HUDEP-2 (cell line): ENCODE measurements at regions not wholly inside any gene's neighbourhood (a gene's known extent, or its start where the extent isn't known, plus 50 kb on each side); places are given as distances from the start of the nearest gene placed in this dataset.

ENCODE experiments used
- DNase-seq, 76 experiments: peaks; one replicate each; lab custom pipeline; 2025; ENCODE audit not compliant: unreplicated experiment in 76 of 76; lab: John Stamatoyannopoulos, UW

DNA sequence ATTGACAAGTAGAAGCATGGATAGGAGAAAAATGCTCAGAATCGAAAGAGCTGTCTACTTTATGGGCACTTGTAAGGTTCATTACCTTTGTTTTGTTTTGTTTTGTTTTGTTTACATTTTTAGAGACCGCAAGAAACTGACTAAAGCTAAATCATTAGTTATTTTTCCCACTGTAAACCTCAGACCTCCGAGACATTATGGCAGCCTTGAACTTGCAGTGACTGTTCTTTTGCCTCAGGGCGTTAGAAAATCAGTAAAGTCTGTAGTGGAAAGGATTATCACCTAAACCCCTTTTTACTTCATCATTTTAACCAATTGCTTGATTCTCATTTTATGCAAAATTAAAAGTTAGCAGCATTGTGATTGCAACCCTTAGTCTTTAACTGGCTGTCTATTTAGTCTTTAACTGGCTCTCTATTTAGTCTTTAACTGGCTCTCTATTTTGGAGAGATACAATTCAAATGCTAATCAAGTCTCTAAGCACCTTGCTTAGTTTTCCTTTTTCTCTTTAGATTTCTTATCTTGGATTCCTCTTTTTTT lies 383.3 kb upstream of the ROBO2 start:
- DNase-seq: no peak

DNA sequence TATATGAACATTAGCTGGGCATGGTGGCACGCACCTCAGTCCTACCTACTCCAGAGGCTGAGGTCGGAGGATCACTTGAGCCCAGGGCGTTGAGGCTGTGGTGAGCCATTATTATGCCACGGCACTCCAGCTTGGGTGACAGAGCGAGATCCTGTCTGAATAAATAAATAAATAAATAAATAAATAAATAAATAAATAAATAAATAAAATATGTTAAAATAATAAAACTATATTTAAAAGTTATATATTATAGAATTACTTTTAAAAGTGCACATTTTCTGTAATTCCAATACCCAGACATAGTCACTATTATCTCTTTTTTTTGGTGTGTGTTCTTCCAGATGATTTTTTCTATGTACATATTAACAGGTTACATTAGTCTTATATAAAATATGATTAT lies 382.0 kb upstream of the ROBO2 start:
- DNase-seq: no peak

DNA sequence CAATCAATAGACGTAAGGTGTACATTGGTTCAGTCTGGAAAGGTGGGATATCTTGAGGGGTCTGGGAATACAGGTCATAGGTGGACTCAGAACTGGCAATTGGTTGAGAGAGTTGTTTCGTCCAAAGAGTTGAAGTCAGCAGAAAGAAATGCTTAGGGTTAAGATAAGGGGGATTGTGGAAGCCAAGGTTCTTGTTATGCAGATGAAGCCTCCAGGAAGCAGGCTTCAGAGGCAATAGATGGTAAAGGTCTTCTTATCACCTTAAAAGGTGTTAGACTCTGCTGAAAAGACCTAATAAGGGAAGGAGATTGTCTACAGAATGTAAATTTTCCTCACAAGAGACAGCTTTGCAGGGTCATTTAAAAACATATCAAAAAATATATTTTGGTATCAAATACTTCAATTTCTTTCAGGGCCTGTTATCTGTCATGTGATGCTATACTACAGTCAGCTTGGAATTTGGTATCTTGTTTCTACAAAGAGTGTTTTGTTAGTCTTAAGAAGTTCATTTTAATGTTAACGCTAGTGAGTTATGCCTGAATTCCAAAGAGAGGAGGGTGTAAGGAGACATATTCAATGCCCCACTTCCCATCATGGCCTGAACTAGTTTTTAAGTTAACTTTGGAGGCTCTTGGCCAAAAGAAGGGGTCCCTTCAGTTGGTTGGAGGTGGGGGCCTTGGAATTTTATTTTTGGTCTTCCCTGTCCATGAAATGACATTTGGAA lies 378.2 kb upstream of the ROBO2 start:
- DNase-seq: no peak

DNA sequence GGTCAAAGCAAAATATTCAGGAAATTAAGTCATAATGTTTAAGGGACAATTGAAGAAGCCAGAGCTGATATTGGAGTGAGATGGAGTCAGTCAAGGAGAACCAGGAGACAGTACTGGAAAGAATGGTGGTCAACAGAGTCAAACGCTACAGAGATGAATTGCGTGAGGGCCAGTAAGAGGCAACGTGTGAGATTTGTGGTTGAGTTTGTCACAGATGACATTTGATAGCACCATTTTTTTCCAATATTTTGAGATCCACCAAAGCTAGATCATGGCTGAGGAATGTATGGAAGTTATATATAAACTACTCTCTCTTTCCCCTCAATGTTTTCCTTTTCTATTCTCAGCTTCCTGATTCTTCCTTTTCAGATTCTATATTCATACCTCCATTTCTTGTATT lies 375.1 kb upstream of the ROBO2 start:
- DNase-seq: no peak

DNA sequence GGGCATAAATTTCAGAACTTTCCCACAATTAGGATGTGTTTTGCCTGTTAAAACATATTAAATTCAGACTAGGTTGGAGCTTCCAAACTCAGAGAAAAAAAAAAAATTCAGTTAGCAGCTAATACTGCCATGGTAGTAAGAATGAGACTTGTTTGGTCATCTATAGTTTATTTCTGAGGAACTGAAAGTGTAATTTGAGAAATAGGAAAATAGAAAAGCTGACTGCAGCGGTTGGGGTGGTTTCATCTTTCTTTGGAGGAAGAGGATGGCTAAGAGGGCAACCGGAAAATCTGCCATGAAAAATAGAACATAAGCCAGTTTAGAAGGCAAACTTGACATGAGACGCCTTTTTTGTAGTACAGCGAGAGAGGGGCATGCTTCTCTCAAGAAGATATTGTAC lies 371.2 kb upstream of the ROBO2 start:
- no peak for DNase-seq

DNA sequence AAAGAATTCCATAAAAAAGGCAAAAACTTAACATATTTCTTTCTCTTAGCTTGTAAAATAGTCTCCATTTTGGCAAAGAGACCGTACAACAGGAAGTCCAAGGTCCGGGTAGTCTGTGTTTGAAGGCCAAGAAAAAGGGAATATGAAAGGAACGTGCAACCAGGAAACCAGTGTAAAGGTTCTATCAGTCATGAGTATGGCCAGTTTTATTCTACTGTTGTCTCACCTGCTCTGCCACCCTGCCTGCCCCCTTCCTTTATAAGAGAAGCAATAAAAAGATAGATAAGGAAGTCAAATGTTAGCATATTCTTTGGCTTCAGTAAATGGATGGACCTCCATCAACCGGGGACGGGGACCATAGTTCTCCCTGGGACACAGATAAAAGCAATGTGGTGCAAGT lies 370.6 kb upstream of the ROBO2 start:
- DNase-seq: no peak

DNA sequence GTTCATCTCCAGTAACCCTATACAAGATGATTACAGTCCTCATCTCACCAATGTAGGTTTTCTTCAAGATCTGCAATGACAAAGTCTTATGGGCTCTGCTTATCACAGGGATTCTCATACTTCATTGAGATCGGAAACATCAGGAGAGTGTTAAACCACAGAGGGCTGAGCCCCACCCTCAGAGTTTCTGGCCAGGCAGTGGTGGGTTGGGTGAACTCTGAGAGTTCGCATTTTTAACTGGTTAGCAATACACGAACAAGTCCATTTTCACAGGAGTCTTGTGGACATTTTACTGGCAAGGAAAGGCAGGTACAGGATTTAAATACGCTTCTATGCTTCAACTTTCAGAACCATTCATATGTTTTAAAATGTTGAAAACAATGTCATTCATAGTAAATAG lies 366.7 kb upstream of the ROBO2 start:
- no peak for DNase-seq

DNA sequence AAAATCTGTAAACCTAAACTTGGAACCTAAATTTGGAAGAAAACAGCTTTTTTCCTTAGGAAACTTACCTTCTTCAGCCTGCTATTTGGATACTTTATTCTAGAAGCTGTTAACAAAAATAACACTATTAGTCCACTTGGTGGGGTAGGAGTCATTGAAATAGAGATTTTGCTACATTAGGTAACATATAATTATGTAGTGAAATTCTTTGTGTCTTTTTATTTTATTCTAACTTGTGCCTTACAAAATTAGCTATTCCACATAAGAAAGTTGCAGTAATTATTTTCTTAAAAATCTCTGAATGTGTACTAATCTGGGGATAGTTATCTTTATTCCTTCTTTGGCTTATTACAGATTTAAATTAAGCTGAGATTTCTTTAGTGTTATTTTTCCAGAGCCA lies 360.4 kb upstream of the ROBO2 start:
- DNase-seq: no peak

DNA sequence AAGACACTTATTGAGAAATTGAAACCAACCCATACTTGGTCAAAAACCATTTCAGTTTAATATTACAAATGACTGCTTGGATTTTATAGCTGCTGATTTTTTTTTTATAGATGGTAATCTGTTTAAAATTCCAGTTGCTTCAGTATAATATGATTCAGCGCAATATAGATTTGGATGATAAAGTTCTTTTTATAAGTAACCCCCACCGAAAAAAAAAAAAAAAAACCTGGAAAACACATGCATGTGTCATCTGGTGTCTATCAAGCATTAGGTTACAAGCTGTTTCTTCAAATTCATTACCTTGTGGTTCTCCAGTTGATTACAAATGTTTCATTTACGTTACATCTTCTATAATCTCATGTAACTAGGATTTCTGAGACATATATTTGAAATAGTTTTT lies 356.6 kb upstream of the ROBO2 start:
- no peak for DNase-seq

DNA sequence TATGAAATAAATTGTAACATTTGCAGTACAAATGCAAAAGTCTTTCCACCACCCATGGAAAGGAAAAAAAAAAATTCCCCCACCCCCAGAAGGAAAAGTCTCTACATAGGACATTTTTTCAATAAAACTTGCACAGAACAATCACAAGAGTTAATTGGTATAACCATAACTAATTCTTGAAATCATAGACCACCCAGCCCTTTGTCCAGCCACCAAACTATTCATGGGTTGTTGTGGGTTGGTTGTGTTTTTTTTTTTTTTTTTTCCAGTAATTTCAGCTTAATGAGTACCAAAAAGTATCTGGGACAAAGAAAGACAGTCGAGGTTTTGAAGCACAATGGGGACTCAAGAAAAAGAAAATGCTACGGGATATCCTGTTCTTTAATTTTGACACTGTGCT lies 355.0 kb upstream of the ROBO2 start:
- DNase-seq: no peak

DNA sequence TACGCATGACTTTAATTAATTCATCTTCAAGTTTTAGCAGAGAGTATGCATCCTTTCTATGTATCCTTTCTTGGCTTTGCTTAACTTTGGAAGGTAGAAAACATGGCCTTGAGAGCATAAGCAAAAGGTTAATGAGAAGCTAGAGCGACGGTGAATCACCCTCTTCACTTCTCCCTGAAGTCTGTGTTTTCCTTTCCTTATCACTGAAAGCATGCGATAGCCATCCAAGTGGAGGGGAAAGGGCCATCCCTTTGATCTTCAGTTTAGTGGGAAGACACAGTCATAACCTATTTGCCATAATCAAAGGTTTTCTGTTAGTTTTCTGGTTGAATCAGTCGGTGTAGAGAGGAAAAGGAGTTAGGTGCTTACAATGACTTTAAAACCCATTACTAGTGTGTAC lies 354.0 kb upstream of the ROBO2 start:
- DNase-seq: no peak

DNA sequence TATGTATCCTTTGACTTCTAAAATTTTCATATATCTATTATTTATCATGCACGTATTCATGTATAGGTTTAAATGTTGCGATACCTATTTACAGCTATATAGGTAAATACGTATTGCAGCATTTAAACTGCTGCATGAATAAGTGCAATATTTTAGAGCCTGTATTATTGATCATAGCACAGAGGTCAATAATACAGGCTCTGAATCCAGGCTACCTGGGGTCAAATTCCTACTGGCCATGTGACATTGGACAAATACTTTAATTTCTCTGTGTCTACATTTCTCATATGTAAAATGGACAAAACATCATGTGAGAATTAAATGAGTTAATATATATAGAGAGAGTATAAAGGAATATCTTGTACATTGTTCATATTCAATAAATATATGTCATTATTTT lies 352.9 kb upstream of the ROBO2 start:
- no peak for DNase-seq

DNA sequence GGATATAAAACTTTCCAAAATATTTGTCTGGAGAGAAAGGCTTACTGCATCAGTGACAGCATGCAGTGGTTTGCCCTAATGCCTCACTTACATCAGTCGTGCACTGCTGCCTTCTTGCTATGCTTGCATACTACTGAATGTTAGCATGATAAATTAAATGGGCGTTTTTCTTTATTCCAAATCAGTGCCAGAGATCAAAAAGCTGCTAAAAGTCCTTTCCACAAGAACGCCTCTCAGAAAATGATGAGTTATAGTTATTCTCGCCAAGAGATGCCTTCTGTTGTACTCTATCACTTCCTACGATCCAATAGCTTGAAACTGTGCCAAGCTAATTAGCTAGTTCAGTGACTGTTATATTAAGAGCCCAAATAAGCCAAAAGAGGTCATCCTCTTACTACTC lies 345.8 kb upstream of the ROBO2 start:
- no peak for DNase-seq

DNA sequence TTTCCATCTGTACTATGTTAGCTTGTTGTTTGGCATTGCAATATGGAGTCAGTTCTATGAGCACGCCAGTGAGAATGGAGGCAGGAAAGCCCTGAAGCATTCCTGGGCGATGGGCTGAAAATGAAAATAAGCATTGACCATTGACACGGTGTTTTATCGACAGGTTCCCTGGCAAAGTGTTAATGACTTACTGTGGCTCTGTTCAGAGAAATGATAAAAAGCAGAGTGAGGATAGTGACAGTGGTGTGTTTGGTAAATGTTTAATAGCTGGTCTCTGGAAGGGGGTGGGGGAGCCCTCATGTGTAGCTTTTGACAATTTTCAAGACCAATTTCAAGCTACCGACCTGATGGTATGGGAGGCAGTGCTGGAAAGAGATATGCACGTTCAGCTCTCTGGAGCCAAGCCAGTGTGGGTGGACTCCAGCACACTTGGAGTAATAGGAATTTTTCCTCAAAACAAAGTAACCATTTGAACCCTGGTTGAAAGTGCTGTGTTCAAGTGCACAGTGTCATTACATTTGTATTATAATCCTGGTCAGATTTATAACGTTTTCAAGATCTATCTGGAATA lies 341.7 kb upstream of the ROBO2 start:
- no peak for DNase-seq

DNA sequence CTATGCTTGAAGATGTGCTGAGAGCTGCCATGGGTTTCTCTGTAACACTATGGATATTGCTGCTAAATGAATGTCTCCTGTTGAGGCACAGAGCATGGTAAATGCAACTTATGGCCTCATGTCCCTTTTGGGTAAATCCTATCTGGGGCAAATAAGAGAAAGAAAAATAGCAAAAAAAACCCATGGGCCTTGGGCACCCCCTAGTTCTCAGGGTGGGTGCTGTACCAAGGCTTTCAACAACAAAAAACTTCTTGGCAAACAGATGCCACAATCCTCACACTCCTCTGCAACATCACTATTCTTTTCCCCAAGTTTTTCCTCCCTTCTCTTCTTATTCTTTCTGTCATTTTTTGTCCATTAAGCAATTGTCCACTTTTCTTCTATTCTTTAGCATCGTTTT lies 340.1 kb upstream of the ROBO2 start:
- DNase-seq: no peak

DNA sequence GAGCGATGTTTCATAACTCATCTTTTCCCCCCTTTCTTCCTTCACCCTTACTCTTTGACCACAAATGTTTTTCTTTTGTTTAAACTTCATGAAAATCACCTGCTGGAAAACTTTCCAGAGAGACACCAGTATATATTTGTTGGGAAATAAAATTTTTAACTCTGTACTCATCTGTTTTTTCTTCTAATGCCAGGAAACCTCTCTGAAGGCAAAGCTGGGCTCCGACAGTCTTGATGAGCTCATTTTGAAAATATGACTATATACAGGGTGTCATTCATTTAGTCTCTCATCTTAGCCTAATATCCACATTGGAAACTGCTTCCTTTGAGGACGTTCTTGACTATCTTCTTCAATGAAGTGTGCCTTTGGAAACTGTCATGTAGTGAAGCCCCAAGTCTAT lies 339.6 kb upstream of the ROBO2 start:
- DNase-seq: no peak

DNA sequence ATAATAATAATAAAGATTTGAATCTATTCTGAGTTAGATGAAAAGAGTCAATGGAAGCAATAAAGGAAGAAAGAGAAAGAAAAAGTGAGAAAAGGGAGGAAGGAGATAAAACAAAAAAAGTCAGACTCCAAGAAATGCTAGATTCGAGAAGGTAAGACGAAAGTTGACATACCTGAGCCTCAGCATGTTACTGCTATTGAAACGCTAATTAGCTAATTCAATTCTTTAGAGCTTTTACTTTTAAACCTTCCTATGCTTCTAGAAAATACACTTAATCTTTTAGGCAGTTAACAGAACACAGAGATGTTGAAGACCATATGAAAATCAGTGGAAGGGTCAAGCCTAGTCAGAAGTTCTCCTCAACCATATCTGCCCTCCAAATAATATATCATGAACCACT lies 337.2 kb upstream of the ROBO2 start:
- DNase-seq: no peak

DNA sequence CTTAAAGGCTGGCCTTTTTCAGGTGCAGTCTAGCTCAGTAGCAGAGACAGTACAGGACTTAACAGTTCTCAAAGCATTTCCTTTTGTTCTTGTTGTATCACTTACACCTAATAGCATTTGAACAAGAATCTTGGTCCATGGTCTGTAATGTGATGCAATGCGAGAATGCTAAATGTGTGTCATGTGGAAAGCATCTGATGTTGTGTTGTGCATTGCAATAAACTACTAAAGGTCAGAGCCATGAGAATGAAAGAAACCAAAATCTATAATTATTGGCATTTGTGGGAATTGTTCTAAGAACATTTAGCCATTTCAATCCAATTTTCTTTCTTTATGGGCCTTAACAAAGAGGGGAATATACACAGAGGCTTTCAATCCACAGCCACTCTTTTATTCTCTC lies 324.5 kb upstream of the ROBO2 start:
- no peak for DNase-seq

DNA sequence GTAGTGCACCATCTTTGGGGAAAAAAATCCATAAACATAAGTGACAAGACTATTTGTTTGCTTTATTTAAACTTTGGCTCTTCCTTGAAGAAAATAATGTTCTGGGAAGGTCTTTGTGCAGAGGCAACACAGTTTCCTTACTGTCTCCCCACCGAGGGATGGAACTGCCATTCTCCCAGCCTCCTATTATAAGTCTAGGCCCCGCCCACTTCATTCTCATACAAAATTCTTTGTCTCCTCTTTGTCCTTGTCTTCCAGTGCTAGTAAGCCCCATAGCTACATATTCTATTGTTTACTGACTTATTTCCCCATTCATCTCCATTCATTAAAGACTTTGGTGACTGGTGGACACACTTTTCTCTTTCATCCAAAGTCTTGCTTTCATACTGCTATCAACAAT lies 316.5 kb upstream of the ROBO2 start:
- DNase-seq: no peak

DNA sequence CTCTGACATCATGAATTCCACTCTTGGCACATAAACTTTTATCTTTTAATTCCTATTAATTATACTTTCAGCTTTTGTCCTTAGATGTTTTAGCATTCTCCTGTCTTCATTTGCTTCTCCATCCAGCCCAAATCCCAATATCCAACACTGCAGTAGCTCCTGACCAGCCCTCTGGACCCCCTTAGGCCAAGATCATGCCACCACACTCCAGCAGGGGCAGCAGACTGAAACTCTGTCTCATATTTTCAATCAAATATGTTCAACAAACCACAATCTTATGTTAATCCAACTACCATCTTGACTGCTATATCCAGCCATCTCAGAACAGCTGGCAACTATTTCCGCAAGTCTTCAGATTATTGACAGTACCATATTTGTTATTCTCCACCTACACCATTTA lies 315.8 kb upstream of the ROBO2 start:
- no peak for DNase-seq

DNA sequence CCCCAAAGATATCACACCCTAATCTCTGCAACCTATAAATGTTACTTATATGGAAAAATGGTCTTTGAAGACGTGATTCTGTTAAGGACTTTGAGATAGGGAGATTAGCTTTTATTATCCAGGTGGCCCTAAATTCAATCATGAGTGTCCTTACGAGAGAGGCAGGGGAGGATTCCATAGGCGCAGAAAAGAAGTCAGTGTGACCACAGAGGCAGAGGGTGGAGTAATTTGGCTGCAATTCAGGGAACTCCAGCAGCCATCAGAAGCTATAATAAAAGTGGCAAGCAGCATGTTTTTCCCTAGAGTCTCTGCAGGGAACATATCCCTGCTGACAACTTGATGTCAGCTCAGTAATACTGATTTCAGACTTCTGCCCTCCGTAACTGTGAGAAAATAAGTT lies 315.2 kb upstream of the ROBO2 start:
- no peak for DNase-seq

DNA sequence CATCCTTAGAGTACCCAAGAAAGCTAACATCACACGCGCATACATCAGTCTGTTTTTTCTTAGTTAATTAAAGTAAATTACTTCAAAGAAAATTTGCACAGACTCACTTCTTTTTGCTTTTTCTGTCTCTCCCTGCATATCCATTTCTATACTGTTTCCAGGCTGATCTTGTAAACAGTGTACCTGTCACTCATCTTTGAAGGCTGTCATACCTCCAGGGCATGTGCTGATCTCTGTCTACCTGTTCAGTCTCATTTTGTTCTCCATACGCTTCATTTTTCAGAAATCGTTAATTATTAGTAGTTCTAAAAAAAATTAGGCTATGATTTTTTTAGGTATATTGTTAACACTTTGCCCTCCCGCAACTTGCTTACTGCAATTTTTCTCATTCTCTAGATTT lies 313.9 kb upstream of the ROBO2 start:
- DNase-seq: no peak

DNA sequence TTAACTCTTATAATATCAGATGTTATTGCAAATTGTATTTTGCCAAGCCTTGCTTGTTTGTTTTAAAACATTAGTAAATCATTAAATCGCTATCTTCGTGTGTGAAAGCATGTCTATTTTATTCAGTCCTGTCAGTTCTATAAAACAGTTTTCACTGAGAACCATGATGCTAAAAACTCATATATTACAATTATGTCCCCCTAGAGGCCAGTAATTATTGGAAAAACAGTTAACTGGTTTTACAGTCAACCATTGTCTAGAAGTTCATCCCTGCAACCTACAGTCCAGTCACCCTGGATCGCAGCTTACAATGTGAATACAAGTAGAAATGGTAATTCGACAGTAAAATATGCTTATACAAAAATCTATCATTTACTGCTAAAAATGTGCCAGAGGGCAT lies 311.5 kb upstream of the ROBO2 start:
- DNase-seq: no peak
